ENCODE measurements at regions not wholly inside any gene's neighbourhood (a gene's known extent, or its start where the extent isn't known, plus 50 kb on each side); places are given as distances from the start of the nearest gene placed in this dataset.

DNA sequence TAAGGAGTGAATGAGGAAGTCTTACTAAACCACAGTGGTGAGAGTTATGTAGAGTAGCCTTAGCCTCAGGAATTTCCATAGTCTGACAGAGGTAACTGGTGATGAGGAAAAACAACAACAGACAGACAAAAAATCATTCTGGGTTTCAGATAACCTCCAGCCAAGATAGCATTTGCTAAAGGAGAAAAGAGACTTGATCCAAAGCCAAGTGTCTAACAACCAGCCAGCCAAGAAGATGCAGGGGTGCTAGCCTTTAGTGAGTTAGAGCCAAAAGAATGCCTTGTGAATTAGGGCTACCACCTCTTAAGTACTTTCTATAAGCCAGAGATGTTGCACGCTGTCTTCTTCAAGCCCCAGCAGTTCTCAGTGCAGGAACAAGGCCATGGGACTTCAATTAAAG is 478.0 kb upstream of the CPEB2 start:
- H3K14ac ChIP-seq (ENCODE audit: insufficient read depth, low read length) = no peak overlapping the region
- H3K27me3 ChIP-seq (ENCODE audit: insufficient read depth, low read length) = no peaks in the 10 kb centered on the region
- H2BK120ac ChIP-seq (ENCODE audit: low read depth, low read length, poor library complexity, severe bottlenecking) = no peak overlapping the region
- peaks cover 5 to 12% of the 10 kb centered on the region in 2 experiments for H3K4me1 Mint-ChIP-seq
- no peaks in the 10 kb centered on the region for H3K23me2 ChIP-seq (ENCODE audit: insufficient read length, low read depth, low read length, poor library complexity, severe bottlenecking)
- no peak overlapping the region for H3K9ac ChIP-seq (ENCODE audit: extremely low read depth, insufficient read length, low read length)
- peaks cover 0 to 19% of the 10 kb centered on the region in 2 experiments; a peak in 4 of 5 replicates for H3K9me3 Mint-ChIP-seq
- no peak overlapping the region for H3K4me3 Mint-ChIP-seq
- no peak overlapping the region for H2BK20ac ChIP-seq (ENCODE audit: low read depth, low read length, poor library complexity, severe bottlenecking)
- H3K27ac Mint-ChIP-seq = no peak overlapping the region
- H3K4me2 ChIP-seq (ENCODE audit: insufficient read depth, insufficient read length, low read length) = no peak overlapping the region
- no peak for TF ChIP-seq CTCF (conservative IDR thresholded peaks at IDR 0.05)
- no peak overlapping the region for H3K27ac ChIP-seq (ENCODE audit: insufficient read length, low read depth, low read length)
- H3K4me1 ChIP-seq (ENCODE audit: insufficient read depth, low read length) = no peaks in the 10 kb centered on the region; the same call in 1 of the 2 replicates
- DNase-seq = no peak
- H3K27me3 Mint-ChIP-seq (ENCODE audit: low read depth) = no peaks in the 10 kb centered on the region
- no peak overlapping the region for H2BK12ac ChIP-seq (ENCODE audit: insufficient read length, low read depth, low read length)
- H3K56ac ChIP-seq (ENCODE audit: insufficient read length, low read depth, low read length) = no peak overlapping the region
- no peak overlapping the region for H3K4ac ChIP-seq (ENCODE audit: low read depth, low read length)
- H3K18ac ChIP-seq (ENCODE audit: insufficient read length, low read depth, low read length) = no peak overlapping the region
- no peak overlapping the region for H2BK5ac ChIP-seq (ENCODE audit: insufficient read length, low read length)
- no peaks in the 10 kb centered on the region for H3K9me3 ChIP-seq (ENCODE audit: control insufficient read depth, low read depth, low read length)
- WGBS (ENCODE audit: extremely low coverage, insufficient read length, low lambda C conversion rate) = no CpG with 5 or more reads among the region's 1 CpG
- H3K79me2 ChIP-seq (ENCODE audit: insufficient read depth, low read length) = no peaks in the 10 kb centered on the region
- no peak overlapping the region for H4K8ac ChIP-seq (replicated peaks; ENCODE audit: insufficient read length, low read depth, low read length)
- no peaks in the 10 kb centered on the region for H3K79me1 ChIP-seq (ENCODE audit: insufficient read depth, low read depth, low read length, poor library complexity, severe bottlenecking)
- no peak overlapping the region for H3T11ph ChIP-seq (ENCODE audit: low read length)
- no peak overlapping the region for H4K5ac ChIP-seq (ENCODE audit: insufficient read length, low read depth, low read length)
- H3K36me3 Mint-ChIP-seq (ENCODE audit: insufficient read depth in 1 of 3, low read depth in 3 of 3) = peaks cover 0 to 10% (median 2%) of the 10 kb centered on the region in 3 experiments; a peak in 4 of 7 replicates
- no peak overlapping the region for H3K23ac ChIP-seq (ENCODE audit: insufficient read length, low read depth, low read length)
- no peak overlapping the region for H2AFZ ChIP-seq (ENCODE audit: low read length)
- no peak overlapping the region for H4K91ac ChIP-seq (ENCODE audit: insufficient read length, low read depth, low read length)
- no peaks in the 10 kb centered on the region for H4K20me1 ChIP-seq (ENCODE audit: control insufficient read depth, insufficient read depth, insufficient read length)
- H2AK5ac ChIP-seq (ENCODE audit: insufficient read length, low read length) = no peak overlapping the region
- H2BK15ac ChIP-seq (ENCODE audit: low read depth, low read length) = no peak overlapping the region

All from H9 (cell line).